ENCODE measurements at regions not wholly inside any gene's neighbourhood (a gene's known extent, or its start where the extent isn't known, plus 50 kb on each side); places are given as distances from the start of the nearest gene placed in this dataset.

DNA sequence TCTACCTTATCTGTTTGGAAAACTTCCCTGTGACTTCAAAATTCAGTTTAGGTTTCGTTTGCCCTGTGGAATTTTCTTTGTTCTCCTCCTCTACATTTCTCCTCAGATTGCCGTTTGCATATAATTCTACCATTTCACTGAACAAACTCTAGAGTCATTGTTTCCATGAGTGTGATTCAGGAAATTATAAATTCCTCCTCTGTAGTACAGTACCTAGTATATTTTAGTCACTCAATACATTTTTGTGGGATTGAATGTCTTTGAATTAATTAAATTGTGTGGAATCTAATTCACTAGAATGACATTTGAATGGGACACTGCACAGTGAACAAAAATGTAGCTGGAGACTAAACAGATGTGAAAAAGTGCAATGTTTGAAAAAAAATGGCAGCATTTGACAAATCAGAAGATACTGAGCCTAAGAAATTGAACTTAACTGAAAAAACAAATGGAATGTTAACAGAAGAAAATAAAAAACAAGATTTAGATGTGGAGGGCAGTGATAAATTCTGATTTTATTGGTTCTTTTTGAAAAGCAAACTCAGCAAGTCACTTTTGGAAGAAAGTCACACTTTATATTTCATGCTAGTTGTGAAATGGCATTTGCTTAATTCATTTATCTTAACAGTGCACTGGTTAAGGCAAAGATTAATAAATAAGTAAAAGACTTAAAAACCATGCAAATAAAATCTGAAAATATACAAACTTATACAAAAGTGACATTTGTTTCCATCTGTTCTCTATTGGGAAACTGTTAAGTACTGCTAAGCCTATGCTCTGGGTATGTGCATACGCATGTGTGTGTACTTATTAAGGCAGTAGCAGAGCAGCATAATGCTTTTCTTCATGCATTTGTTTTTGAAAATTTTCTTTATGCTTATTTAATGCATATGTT is 512.3 kb downstream of the FAT4 start:
- Histone ChIP-seq H3K36me3 (replicated peaks in 1 of 2; ENCODE audit: control extremely low read depth in 1 of 2, control insufficient read depth in 1 of 2, extremely low read depth in 1 of 2, insufficient read depth in 2 of 2, low read length in 1 of 2) (no peaks in the 10 kb centered on the region), H3K9ac (ENCODE audit: low read length) (no peak overlapping the region), H3K9me3 (ENCODE audit: control extremely low read depth in 1 of 3, control insufficient read depth in 2 of 3, insufficient read depth in 1 of 3, low read length in 2 of 3) (peaks cover 0 to 2% (median 0%) of the 10 kb centered on the region in 3 donors), H4K20me1 (ENCODE audit: control insufficient read depth, insufficient read depth, low read length, poor library complexity, severe bottlenecking) (no peaks in the 10 kb centered on the region), H3K4me2 (replicated peaks; ENCODE audit: low read depth, low read length, poor library complexity, severe bottlenecking) (no peak overlapping the region), H3K79me2 (ENCODE audit: control insufficient read depth, insufficient read depth, low read length) (no peaks in the 10 kb centered on the region), H2AFZ (ENCODE audit: insufficient read depth, low read depth, low read length, poor library complexity, severe bottlenecking) (no peak overlapping the region), H3K4me3 (ENCODE audit: control extremely low read depth in 1 of 5, extremely low read depth in 1 of 5, insufficient read depth in 1 of 5, low read depth in 2 of 5, low read length in 4 of 5) (no peak overlapping the region), H3K4me1 (ENCODE audit: control insufficient read depth in 2 of 2, insufficient read depth in 2 of 2, low read length in 2 of 2) (no peaks in the 10 kb centered on the region), H3K27ac (ENCODE audit: low read length in 2 of 2) (no peak overlapping the region), H3K27me3 (replicated peaks in 1 of 4; ENCODE audit: control extremely low read depth in 1 of 4, control insufficient read depth in 3 of 4, insufficient read depth in 4 of 4, low read length in 3 of 4) (no peaks in the 10 kb centered on the region)
- no peaks in the 10 kb centered on the region for H3K4me1 Mint-ChIP-seq
- intact Hi-C loops (cut with micrococcal nuclease): no loop called here
- ATAC-seq (ENCODE audit: low read depth) (no peak), DNase-seq (no peak)
- H3K27ac Mint-ChIP-seq: no peak overlapping the region
- CTCF ChIA-PET: no interaction called here
- TF ChIP-seq, protein P1, sequence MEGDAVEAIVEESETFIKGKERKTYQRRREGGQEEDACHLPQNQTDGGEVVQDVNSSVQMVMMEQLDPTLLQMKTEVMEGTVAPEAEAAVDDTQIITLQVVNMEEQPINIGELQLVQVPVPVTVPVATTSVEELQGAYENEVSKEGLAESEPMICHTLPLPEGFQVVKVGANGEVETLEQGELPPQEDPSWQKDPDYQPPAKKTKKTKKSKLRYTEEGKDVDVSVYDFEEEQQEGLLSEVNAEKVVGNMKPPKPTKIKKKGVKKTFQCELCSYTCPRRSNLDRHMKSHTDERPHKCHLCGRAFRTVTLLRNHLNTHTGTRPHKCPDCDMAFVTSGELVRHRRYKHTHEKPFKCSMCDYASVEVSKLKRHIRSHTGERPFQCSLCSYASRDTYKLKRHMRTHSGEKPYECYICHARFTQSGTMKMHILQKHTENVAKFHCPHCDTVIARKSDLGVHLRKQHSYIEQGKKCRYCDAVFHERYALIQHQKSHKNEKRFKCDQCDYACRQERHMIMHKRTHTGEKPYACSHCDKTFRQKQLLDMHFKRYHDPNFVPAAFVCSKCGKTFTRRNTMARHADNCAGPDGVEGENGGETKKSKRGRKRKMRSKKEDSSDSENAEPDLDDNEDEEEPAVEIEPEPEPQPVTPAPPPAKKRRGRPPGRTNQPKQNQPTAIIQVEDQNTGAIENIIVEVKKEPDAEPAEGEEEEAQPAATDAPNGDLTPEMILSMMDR (IDR thresholded peaks at IDR 0.05): no peak
- no peak for TF ChIP-seq EZH2 (IDR thresholded peaks at IDR 0.05; ENCODE audit: borderline replicate concordance, insufficient read depth, low read depth, low read length, poor library complexity, severe bottlenecking)
- no peaks in the 10 kb centered on the region for H3K27me3 Mint-ChIP-seq
- no CpG with 5 or more reads among the region's 3 CpGs for WGBS (ENCODE audit: insufficient coverage)
- POLR2A ChIA-PET: no interaction called here
- peaks cover 1% of the 10 kb centered on the region for H3K9me3 Mint-ChIP-seq (ENCODE audit: insufficient read depth)
- H3K4me3 Mint-ChIP-seq: no peak overlapping the region

DNA sequence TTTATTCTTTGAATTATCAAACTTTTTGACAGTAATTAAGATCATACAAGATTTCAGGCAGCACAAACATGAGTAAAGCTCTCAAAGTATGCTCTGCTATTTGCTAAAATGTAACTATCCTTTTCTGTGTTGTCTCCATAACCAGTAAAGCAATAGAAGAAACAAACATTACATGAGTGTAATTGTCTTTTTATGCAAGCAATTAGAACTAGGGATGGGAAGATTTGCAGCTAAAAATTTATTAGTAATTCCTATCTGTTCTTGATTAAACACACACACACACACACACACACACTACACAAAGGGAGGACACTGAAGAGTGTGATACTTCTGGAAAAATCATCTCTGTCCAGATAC is 512.9 kb downstream of the FAT4 start:
- Histone ChIP-seq H3K4me1 (ENCODE audit: control insufficient read depth in 2 of 2, insufficient read depth in 2 of 2, low read length in 2 of 2) (no peaks in the 10 kb centered on the region), H3K9ac (ENCODE audit: low read length) (no peak overlapping the region), H3K4me2 (replicated peaks; ENCODE audit: low read depth, low read length, poor library complexity, severe bottlenecking) (no peak overlapping the region), H3K27me3 (replicated peaks in 1 of 4; ENCODE audit: control extremely low read depth in 1 of 4, control insufficient read depth in 3 of 4, insufficient read depth in 4 of 4, low read length in 3 of 4) (no peaks in the 10 kb centered on the region), H3K27ac (ENCODE audit: low read length in 2 of 2) (no peak overlapping the region), H2AFZ (ENCODE audit: insufficient read depth, low read depth, low read length, poor library complexity, severe bottlenecking) (no peak overlapping the region), H3K36me3 (replicated peaks in 1 of 2; ENCODE audit: control extremely low read depth in 1 of 2, control insufficient read depth in 1 of 2, extremely low read depth in 1 of 2, insufficient read depth in 2 of 2, low read length in 1 of 2) (no peaks in the 10 kb centered on the region), H4K20me1 (ENCODE audit: control insufficient read depth, insufficient read depth, low read length, poor library complexity, severe bottlenecking) (no peaks in the 10 kb centered on the region), H3K9me3 (ENCODE audit: control extremely low read depth in 1 of 3, control insufficient read depth in 2 of 3, insufficient read depth in 1 of 3, low read length in 2 of 3) (no peaks in the 10 kb centered on the region), H3K79me2 (ENCODE audit: control insufficient read depth, insufficient read depth, low read length) (no peaks in the 10 kb centered on the region), H3K4me3 (ENCODE audit: control extremely low read depth in 1 of 5, extremely low read depth in 1 of 5, insufficient read depth in 1 of 5, low read depth in 2 of 5, low read length in 4 of 5) (no peak overlapping the region)
- no peak for ATAC-seq (ENCODE audit: low read depth)
- Mint-ChIP-seq H3K9me3 (ENCODE audit: insufficient read depth) (peaks cover 3% of the 10 kb centered on the region), H3K27me3 (no peaks in the 10 kb centered on the region), H3K4me1 (no peaks in the 10 kb centered on the region), H3K27ac (no peak overlapping the region), H3K4me3 (no peak overlapping the region)
- intact Hi-C loops (cut with micrococcal nuclease): no loop called here
- POLR2A ChIA-PET: no interaction called here
- TF ChIP-seq EZH2 (IDR thresholded peaks at IDR 0.05; ENCODE audit: borderline replicate concordance, insufficient read depth, low read depth, low read length, poor library complexity, severe bottlenecking): no peak
- TF ChIP-seq, protein P1 (IDR thresholded peaks at IDR 0.05): no peak
- DNase-seq: no peak
- CTCF ChIA-PET: no interaction called here

Measured in B cell (primary cell).